Esophagus muscularis mucosa (tissue), 4 donors: ENCODE measurements at regions not wholly inside any gene's neighbourhood (a gene's known extent, or its start where the extent isn't known, plus 50 kb on each side); places are given as distances from the start of the nearest gene placed in this dataset.
"Not testable (repeated sequence)": the region's sequence is repeated elsewhere in the genome, so short reads cannot be mapped to it uniquely, and the experiment has no call there.

Experiments
- DNase-seq: peaks from one replicate; pipeline ENCODE4 v3.0.0-alpha.2; 2017; ENCODE audit errors: extremely low spot score
- H3K27ac ChIP-seq, 4 donors: fragments of 200-600 bp; sonication (generic); replicated peaks in 1 of 4; 1 replicate in 3 of 4; 2 replicates in 1 of 4; pipeline ENCODE4 v1.5.1; 2016 to 2019; ENCODE audit warnings: mild to moderate bottlenecking in 1 of 4
- H3K27me3 ChIP-seq, 4 donors: fragments of 200-600 bp; sonication (generic); one replicate each; pipeline versions ENCODE4 v1.5.1 to v1.6.0; 2016 to 2019
- H3K36me3 ChIP-seq, 4 donors: fragments of 200-600 bp; sonication (generic); one replicate each; pipeline ENCODE4 v1.5.1; 2016 to 2019
- H3K4me1 ChIP-seq, 4 donors: fragments of 200-600 bp; sonication (generic); one replicate each; pipeline ENCODE4 v1.5.1; 2016 to 2019
- H3K4me3 ChIP-seq, 4 donors: fragments of 200-600 bp; sonication (generic); 1 replicate in 2 of 4; 2 replicates in 2 of 4; pipeline ENCODE4 v1.5.1; 2016 to 2019; ENCODE audit warnings: mild to moderate bottlenecking in 4 of 4, moderate library complexity in 1 of 4
- H3K9me3 ChIP-seq, 4 donors: fragments of 200-600 bp; sonication (generic); 1 replicate in 3 of 4; 2 replicates in 1 of 4; pipeline ENCODE4 v1.5.1; 2016 to 2019
- EP300 ChIP-seq: sonication (generic); formaldehyde crosslinking; IDR thresholded peaks from one replicate; pipeline ENCODE4 v1.6.1; 2017; ENCODE audit warnings: antibody characterized with exemption
- POLR2A ChIP-seq: fragments of 450-650 bp; IDR thresholded peaks from one replicate; pipeline ENCODE4 v1.6.1; 2017; ENCODE audit warnings: antibody characterized with exemption, moderate library complexity, mild to moderate bottlenecking, low read depth
- POLR2AphosphoS5 ChIP-seq, 2 donors: sonication (generic); formaldehyde crosslinking; IDR thresholded peaks; one replicate each; pipeline ENCODE4 v1.6.1; 2017; ENCODE audit warnings: antibody characterized with exemption in 2 of 2
- WGBS: methylation state at CpG from one replicate; pipeline ENCODE4 v1.1.5; 2018; 5-methylcytosine and 5-hydroxymethylcytosine counted together
- intact Hi-C: fragments of 100-400 bp; cut with DNase I; formaldehyde crosslinking; loops from one replicate; pipeline ENCODE4 v1.15.1; 2023
- TF ChIP-seq, protein P1 (sequence below), 3 experiments: fragments of 200-600 bp in 2 of 3; fragments of 450-650 bp in 1 of 3; sonication (generic) in 2 of 3; IDR thresholded peaks; one replicate each; pipeline ENCODE4 v1.5.1; 2017 to 2019; ENCODE audit warnings: antibody characterized with exemption in 3 of 3, mild to moderate bottlenecking in 2 of 3, moderate library complexity in 1 of 3

GRCh38 chrY:7544172-7544770 is 632.7 kb upstream of the AMELY start:
- H3K4me1 ChIP-seq: no peaks in the 10 kb centered on the region
- no peak overlapping the region for H3K27ac ChIP-seq
- intact Hi-C loops: no loop called here

DNA sequence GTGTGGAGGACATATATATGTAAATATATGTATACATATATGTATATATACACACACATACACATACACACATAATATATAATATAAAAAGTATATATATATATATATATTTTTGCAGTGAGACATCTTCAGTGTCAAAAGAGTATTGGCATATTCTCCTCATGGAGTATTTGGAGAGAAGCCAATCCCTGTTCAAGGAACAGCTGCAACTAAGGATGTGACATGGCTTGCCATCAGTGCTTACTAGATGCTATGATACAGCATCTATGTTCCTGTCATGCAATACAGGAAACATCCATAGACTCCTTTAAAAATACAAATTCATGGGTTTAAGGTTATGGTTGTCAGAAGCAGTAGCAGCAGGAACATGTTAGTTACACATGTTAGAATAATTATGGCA is 632.0 kb upstream of the AMELY start:
- TF ChIP-seq, protein P1, sequence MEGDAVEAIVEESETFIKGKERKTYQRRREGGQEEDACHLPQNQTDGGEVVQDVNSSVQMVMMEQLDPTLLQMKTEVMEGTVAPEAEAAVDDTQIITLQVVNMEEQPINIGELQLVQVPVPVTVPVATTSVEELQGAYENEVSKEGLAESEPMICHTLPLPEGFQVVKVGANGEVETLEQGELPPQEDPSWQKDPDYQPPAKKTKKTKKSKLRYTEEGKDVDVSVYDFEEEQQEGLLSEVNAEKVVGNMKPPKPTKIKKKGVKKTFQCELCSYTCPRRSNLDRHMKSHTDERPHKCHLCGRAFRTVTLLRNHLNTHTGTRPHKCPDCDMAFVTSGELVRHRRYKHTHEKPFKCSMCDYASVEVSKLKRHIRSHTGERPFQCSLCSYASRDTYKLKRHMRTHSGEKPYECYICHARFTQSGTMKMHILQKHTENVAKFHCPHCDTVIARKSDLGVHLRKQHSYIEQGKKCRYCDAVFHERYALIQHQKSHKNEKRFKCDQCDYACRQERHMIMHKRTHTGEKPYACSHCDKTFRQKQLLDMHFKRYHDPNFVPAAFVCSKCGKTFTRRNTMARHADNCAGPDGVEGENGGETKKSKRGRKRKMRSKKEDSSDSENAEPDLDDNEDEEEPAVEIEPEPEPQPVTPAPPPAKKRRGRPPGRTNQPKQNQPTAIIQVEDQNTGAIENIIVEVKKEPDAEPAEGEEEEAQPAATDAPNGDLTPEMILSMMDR (IDR thresholded peaks at IDR 0.05): no peak
- TF ChIP-seq POLR2AphosphoS5 (IDR thresholded peaks at IDR 0.05) (no peak), EP300 (no peak), POLR2A (no peak)
- Histone ChIP-seq H3K27me3 (no peaks in the 10 kb centered on the region), H3K4me1 (no peaks in the 10 kb centered on the region), H3K36me3 (no peaks in the 10 kb centered on the region), H3K27ac (no peak overlapping the region), H3K9me3 (no peaks in the 10 kb centered on the region), H3K4me3 (no peak overlapping the region)
- no peak for DNase-seq
- intact Hi-C loops: no loop called here

More at GRCh38 chrY:7544172-7544770, 632.7 kb upstream of the AMELY start:
- Histone ChIP-seq H3K36me3 (no peaks in the 10 kb centered on the region), H3K4me3 (no peak overlapping the region), H3K27me3 (no peaks in the 10 kb centered on the region), H3K9me3 (no peaks in the 10 kb centered on the region)
- TF ChIP-seq POLR2A (no peak), EP300 (no peak), POLR2AphosphoS5 (IDR thresholded peaks at IDR 0.05) (no peak)
- TF ChIP-seq, protein P1 (IDR thresholded peaks at IDR 0.05): no peak
- DNase-seq: no peak

DNA sequence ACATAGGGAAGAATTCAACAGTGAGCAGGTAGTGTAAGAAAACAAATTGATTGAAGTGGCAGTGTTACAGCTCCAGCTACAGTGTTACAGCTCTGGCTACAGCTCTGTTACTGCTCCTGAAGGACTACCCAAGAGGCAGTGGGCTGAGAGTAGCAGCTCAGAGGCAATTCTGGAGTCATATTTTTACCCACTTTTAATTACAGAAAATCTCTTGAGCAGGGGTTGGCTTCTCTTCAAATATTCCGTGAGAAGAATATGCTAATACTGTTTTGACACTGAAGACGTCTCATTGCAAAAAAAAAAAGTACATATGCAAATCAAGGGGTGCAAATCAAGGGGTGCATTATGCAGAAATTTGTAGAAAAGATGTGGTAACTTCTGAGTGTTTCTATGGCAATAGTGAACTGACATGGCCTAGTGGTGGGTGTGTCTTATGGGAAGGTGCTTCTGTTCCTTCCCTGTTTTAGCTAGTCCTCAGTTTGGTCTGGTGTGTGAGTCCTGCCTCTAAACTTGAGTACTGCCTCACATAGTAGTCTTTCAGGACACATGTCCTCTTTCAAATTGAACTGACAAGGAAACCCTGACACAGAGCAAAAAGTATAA is 630.8 kb upstream of the AMELY start:
- Histone ChIP-seq H3K27me3 (no peaks in the 10 kb centered on the region), H3K9me3 (no peaks in the 10 kb centered on the region), H3K27ac (no peak overlapping the region), H3K4me3 (no peak overlapping the region), H3K36me3 (no peaks in the 10 kb centered on the region), H3K4me1 (no peaks in the 10 kb centered on the region)
- intact Hi-C loops: no loop called here
- DNase-seq: no peak
- TF ChIP-seq, protein P1 (IDR thresholded peaks at IDR 0.05): no peak
- no peak for TF ChIP-seq POLR2AphosphoS5 (IDR thresholded peaks at IDR 0.05)
- TF ChIP-seq POLR2A: no peak
- no peak for TF ChIP-seq EP300
- WGBS: no CpG with 5 or more reads among the region's 2 CpGs

DNA sequence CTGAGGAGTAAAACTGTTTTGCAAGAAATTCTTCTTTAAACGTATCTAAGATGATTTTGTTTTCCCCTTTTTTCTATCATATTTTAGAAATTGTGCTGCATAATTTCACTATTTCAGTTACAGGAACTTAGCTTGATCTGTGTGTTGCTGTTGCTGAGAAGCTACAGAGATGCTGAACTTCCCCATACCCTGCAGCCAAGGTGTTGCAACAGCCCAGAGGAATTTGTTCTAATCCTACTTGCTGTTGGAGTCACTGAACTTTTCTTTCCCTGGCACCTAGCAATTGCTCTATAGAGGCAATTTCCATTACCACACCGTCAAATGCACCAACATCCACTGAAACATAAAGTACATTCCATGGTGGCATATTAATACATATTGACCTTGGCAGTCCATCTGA is 617.8 kb upstream of the AMELY start:
- WGBS: no CpG with 5 or more reads among the region's 2 CpGs
- TF ChIP-seq POLR2A: no peak
- TF ChIP-seq POLR2AphosphoS5 (IDR thresholded peaks at IDR 0.05): no peak
- TF ChIP-seq, protein P1 (IDR thresholded peaks at IDR 0.05): no peak
- no peak for TF ChIP-seq EP300
- Histone ChIP-seq H3K36me3 (no peaks in the 10 kb centered on the region), H3K27me3 (no peaks in the 10 kb centered on the region), H3K4me1 (no peaks in the 10 kb centered on the region), H3K4me3 (no peak overlapping the region), H3K9me3 (no peaks in the 10 kb centered on the region), H3K27ac (no peak overlapping the region)
- intact Hi-C loops: no loop called here
- no peak for DNase-seq

DNA sequence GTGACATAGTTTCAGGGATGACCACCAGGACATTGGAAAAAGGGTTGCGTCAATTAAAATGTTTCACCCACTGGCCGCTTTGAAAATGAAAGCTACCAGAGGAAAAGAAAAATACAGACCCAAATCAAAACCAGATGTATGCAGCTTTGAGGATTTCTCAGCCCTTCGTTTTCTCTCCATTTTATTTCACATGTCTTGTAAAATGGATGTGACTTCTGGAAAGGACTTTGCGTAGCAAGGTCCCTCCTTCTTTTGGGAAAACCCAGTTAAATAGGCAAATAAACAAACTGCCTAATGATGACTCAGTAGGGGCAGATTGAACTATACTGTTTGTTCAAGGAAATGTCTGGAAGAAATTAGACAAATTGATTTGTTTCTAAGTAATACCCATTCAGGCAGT is 616.0 kb upstream of the AMELY start:
- H3K9me3 ChIP-seq, H3K4me1 ChIP-seq, DNase-seq, H3K27ac ChIP-seq, intact Hi-C loops, H3K27me3 ChIP-seq, H3K4me3 ChIP-seq, H3K36me3 ChIP-seq: not testable (repeated sequence)
- WGBS: no CpG with 5 or more reads among the region's 4 CpGs
